ENCODE measurements at regions not wholly inside any gene's neighbourhood (a gene's known extent, or its start where the extent isn't known, plus 50 kb on each side); places are given as distances from the start of the nearest gene placed in this dataset.
"Not testable (repeated sequence)": the region's sequence is repeated elsewhere in the genome, so short reads cannot be mapped to it uniquely, and the experiment has no call there.

- DNase-seq (ENCODE audit: low read depth, low spot score) = no peak
Measured at GRCh38 chrX:78603908-78604307, 55.2 kb downstream of the RTL3 start.

- DNase-seq (ENCODE audit: low read depth, low spot score) = peak; percentile 1
Measured at GRCh38 chrX:78595901-78596502, 63.1 kb downstream of the RTL3 start.

GRCh38 chrX:78593701-78594100 lies 65.4 kb downstream of the RTL3 start:
- DNase-seq (ENCODE audit: low read depth, low spot score) = no peak

- DNase-seq (ENCODE audit: low read depth, low spot score) = no peak
Measured at GRCh38 chrX:78592030-78592429, 67.1 kb downstream of the RTL3 start.

- no peak for DNase-seq (ENCODE audit: low read depth, low spot score)
Measured at GRCh38 chrX:78574306-78574705, 84.8 kb downstream of the RTL3 start.

GRCh38 chrX:78573630-78574029 lies 85.5 kb downstream of the RTL3 start:
- no peak for DNase-seq (ENCODE audit: low read depth, low spot score)

GRCh38 chrX:78571849-78572248 lies 87.3 kb downstream of the RTL3 start:
- no peak for DNase-seq (ENCODE audit: low read depth, low spot score)

- DNase-seq (ENCODE audit: low read depth, low spot score) = no peak
Measured at GRCh38 chrX:78555401-78555980, 103.6 kb downstream of the RTL3 start.

GRCh38 chrX:78552628-78553027 lies 106.5 kb downstream of the RTL3 start:
- not testable (repeated sequence) for DNase-seq (ENCODE audit: low read depth, low spot score)

GRCh38 chrX:78548012-78548411 lies 111.1 kb downstream of the RTL3 start:
- no peak for DNase-seq (ENCODE audit: low read depth, low spot score)

- no peak for DNase-seq (ENCODE audit: low read depth, low spot score)
Measured at GRCh38 chrX:78545233-78545632, 113.9 kb downstream of the RTL3 start.

- DNase-seq (ENCODE audit: low read depth, low spot score) = no peak
Measured at GRCh38 chrX:78543281-78543680, 115.8 kb downstream of the RTL3 start.

- DNase-seq (ENCODE audit: low read depth, low spot score) = no peak
Measured at GRCh38 chrX:78540171-78540570, 119.0 kb downstream of the RTL3 start.

GRCh38 chrX:78534221-78534620 lies 124.9 kb downstream of the RTL3 start:
- DNase-seq (ENCODE audit: low read depth, low spot score) = no peak

- no peak for DNase-seq (ENCODE audit: low read depth, low spot score)
Measured at GRCh38 chrX:78532363-78532762, 126.8 kb downstream of the RTL3 start.

- DNase-seq (ENCODE audit: low read depth, low spot score) = no peak
Measured at GRCh38 chrX:78527818-78528217, 131.3 kb downstream of the RTL3 start.

- DNase-seq (ENCODE audit: low read depth, low spot score) = no peak
Measured at GRCh38 chrX:78527263-78527662, 131.9 kb downstream of the RTL3 start.

GRCh38 chrX:78522601-78523000 lies 136.5 kb downstream of the RTL3 start:
- no peak for DNase-seq (ENCODE audit: low read depth, low spot score)

- no peak for DNase-seq (ENCODE audit: low read depth, low spot score)
Measured at GRCh38 chrX:78517124-78517523, 142.0 kb downstream of the RTL3 start.

GRCh38 chrX:78514852-78515251 lies 144.3 kb downstream of the RTL3 start:
- DNase-seq (ENCODE audit: low read depth, low spot score) = peak; percentile 87

GRCh38 chrX:78513971-78514738 lies 145.0 kb downstream of the RTL3 start:
- no peak for DNase-seq (ENCODE audit: low read depth, low spot score)

- no peak for DNase-seq (ENCODE audit: low read depth, low spot score)
Measured at GRCh38 chrX:78506248-78506647, 152.9 kb downstream of the RTL3 start.

- no peak for DNase-seq (ENCODE audit: low read depth, low spot score)
Measured at GRCh38 chrX:78496483-78496882, 162.6 kb downstream of the RTL3 start.

Data from iPS DF 19.7 (cell line).